Activated CD4-positive, alpha-beta memory T cell treated with anti-CD3 and anti-CD28 coated beads for 36 hours (primary cell): ENCODE measurements at regions not wholly inside any gene's neighbourhood (a gene's known extent, or its start where the extent isn't known, plus 50 kb on each side); places are given as distances from the start of the nearest gene placed in this dataset.
"Not testable (repeated sequence)": the region's sequence is repeated elsewhere in the genome, so short reads cannot be mapped to it uniquely, and the experiment has no call there.

Experiments
- CTCF ChIA-PET: fragments of 350-600 bp; sonication (Branson Sonifier 250); formaldehyde crosslinking; loops from one replicate; lab custom pipeline; 2021; ENCODE audit warnings: antibody characterized with exemption, inconsistent platforms; lab: Charles Lee
- POLR2A ChIA-PET: fragments of 350-600 bp; sonication (Branson Sonifier 250); formaldehyde crosslinking; loops from one replicate; lab custom pipeline; 2021; ENCODE audit warnings: antibody characterized with exemption; lab: Charles Lee
- DNase-seq: peaks from one replicate; pipeline ENCODE4 v3.0.0-alpha.2; 2020
- H3K27ac Mint-ChIP-seq: one replicate; pipeline ENCODE4 v1.8.0; 2021; ENCODE audit warnings: mixed read lengths
- H3K27me3 Mint-ChIP-seq: one replicate; pipeline ENCODE4 v1.8.0; 2021; ENCODE audit warnings: mixed read lengths
- H3K36me3 Mint-ChIP-seq: one replicate; pipeline ENCODE4 v1.8.0; 2021; ENCODE audit warnings: mixed read lengths
- H3K4me1 Mint-ChIP-seq: one replicate; pipeline ENCODE4 v1.8.0; 2021; ENCODE audit warnings: low read depth, mixed read lengths
- H3K4me3 Mint-ChIP-seq: one replicate; pipeline ENCODE4 v1.8.0; 2021; ENCODE audit warnings: mild to moderate bottlenecking, mixed read lengths
- H3K9me3 Mint-ChIP-seq: one replicate; pipeline ENCODE4 v1.8.0; 2021; ENCODE audit warnings: mixed read lengths
- intact Hi-C: fragments of 100-400 bp; cut with micrococcal nuclease; formaldehyde crosslinking; loops from one replicate; pipeline ENCODE4 v1.15.1; 2023

DNA sequence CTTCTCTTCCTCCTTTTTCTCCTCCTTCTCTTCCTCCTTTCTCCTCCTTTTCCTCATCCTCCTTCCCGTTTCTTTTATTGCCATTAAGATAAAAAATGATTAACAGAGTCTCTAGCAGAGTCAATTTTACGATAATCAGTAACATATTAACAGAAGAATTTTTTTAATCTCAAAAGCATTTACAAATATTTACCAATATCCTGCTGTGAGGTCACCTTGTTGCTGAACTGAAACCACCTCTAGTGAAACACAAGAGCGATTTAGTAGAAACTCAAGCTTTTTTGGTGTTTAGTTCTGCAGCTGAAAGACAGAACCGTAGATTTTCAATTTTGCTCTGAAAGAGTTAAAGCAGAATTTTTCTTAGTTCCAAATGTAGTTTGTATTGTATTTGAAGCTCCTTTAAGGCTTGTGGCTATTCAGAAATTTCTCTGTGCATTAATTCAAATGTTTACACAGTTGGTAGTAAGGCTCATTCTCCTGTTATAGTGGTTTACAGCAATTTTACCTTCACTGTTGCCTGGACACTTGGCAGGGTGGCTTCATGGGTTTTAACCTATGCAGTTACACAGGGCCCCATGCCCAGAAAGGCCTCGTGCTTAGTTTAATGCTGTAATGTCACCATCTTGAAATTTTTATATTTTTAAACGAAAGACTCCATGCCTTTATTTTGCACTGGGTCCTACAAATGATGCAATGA is 1106.6 kb upstream of the FAM98A start:
- Mint-ChIP-seq H3K9me3 (peaks cover 4% of the 10 kb centered on the region), H3K4me3 (no peak overlapping the region), H3K27ac (no peak overlapping the region), H3K4me1 (no peaks in the 10 kb centered on the region), H3K27me3 (no peaks in the 10 kb centered on the region), H3K36me3 (no peaks in the 10 kb centered on the region)
- DNase-seq, result no peak
- intact Hi-C loops, result no loop called here
- ChIA-PET POLR2A (no interaction called here), CTCF (no interaction called here)

DNA sequence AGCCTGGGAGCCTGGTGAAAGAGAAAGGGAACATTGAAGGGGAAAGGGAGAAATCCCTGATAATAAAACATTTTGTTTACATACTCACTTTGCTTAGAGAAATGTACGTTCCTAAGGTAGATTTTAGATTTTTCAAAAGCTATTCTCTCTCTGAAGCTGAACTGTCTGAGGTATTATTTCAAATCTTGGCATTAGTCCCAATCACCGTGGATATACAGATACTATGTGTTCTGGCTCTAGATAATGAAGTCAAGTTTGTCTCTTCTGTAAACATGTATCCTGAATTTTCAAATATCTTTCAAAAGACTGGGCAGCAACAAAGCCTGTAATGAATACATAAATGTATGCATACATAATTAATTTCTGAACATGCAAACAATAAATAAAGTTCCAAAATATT is 1104.2 kb upstream of the FAM98A start:
- no peak for DNase-seq
- CTCF ChIA-PET, result no interaction called here
- H3K27me3 Mint-ChIP-seq, result no peaks in the 10 kb centered on the region
- intact Hi-C loops, result no loop called here
- no peaks in the 10 kb centered on the region for H3K36me3 Mint-ChIP-seq
- H3K9me3 Mint-ChIP-seq, result peaks cover 2% of the 10 kb centered on the region
- no peak overlapping the region for H3K27ac Mint-ChIP-seq
- POLR2A ChIA-PET, result no interaction called here
- no peaks in the 10 kb centered on the region for H3K4me1 Mint-ChIP-seq
- H3K4me3 Mint-ChIP-seq, result no peak overlapping the region

DNA sequence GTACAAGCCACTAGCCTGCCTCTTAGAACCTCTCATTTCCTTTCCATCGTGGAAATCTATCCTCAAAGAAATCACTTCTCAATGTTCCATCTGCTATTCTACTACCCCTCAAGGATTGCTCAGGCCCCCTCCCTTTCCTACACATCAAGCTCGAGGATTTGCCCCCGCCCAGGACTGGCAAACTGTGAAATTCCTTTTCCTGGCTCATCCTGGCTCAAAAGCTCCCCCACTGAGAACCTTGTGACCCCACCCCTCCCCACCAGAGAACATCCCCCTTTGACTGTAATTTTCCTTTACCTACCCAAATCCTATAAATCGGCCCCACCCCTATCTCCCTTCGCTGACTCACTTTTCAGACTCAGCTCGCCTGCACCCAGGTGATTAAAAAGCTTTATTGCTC is 1103.3 kb upstream of the FAM98A start:
- H3K9me3 Mint-ChIP-seq, H3K27ac Mint-ChIP-seq, POLR2A ChIA-PET, DNase-seq, H3K4me3 Mint-ChIP-seq, H3K4me1 Mint-ChIP-seq, intact Hi-C loops, H3K27me3 Mint-ChIP-seq, H3K36me3 Mint-ChIP-seq, CTCF ChIA-PET: not testable (repeated sequence)

DNA sequence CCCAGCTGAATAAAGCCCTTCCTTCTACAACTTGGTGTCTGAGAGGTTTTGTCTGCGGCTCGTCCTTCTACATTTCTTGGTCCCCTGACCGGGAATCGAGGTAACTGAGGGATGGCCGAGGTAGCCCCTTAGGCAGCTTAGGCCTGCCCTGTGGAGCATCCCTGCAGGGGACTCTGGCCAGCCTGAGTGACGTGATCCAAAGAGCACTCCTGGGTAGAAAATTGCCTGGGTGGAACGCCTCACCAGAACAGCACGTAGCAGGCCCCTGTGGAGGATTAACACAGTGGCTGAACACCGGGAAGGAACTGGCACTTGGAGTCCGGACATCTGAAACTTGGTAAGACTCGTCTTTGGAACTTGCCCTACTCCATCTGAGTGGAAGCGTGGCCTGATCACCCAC is 1078.5 kb upstream of the FAM98A start:
- H3K27me3 Mint-ChIP-seq, DNase-seq, POLR2A ChIA-PET, H3K27ac Mint-ChIP-seq, intact Hi-C loops, H3K4me1 Mint-ChIP-seq, CTCF ChIA-PET, H3K9me3 Mint-ChIP-seq, H3K4me3 Mint-ChIP-seq, H3K36me3 Mint-ChIP-seq: not testable (repeated sequence)

DNA sequence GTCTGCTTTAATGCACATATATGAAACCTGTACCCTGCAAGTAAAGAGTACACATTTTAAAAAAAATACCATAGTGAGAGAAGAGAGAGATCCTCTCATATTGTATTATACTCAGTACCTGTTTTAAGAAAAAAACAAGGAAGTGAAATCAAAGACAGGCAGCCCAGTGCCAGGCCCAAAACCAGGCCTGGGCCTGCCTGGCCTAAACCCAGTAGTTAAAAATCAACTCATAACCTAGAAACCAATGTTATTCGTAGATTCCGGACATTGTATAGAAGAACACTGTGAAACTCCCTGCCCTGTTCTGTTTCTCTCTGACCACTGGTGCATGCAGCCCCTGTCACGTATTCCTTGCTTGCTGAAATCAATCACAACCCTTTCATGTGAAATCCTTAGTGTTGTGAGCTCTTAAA is 1078.0 kb upstream of the FAM98A start:
- intact Hi-C loops, H3K36me3 Mint-ChIP-seq, H3K4me1 Mint-ChIP-seq, H3K9me3 Mint-ChIP-seq, H3K27ac Mint-ChIP-seq, DNase-seq, H3K27me3 Mint-ChIP-seq, CTCF ChIA-PET, H3K4me3 Mint-ChIP-seq, POLR2A ChIA-PET: not testable (repeated sequence)

DNA sequence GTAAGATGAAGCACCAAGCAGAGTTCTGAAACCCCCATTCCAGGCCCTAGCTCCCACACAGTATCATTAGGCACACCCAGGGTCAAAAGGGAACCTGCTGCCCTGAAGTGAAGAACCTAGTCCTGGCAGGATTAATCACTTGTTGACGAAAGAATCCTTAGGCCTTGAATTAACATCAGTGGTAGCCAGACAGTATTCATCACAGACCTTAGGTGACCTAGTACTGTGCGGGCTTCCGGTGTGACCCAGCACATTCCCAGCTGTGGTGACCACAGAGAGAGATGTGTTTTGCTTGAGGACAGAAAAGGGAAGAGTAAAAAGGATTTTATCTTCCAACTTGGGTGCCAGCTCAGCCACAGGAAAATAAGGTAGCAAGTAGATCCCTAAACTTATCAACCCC is 1071.4 kb upstream of the FAM98A start:
- Mint-ChIP-seq H3K4me1 (no peaks in the 10 kb centered on the region), H3K9me3 (no peaks in the 10 kb centered on the region), H3K4me3 (no peak overlapping the region), H3K27me3 (no peaks in the 10 kb centered on the region), H3K36me3 (no peaks in the 10 kb centered on the region), H3K27ac (no peak overlapping the region)
- DNase-seq, result no peak
- CTCF ChIA-PET, result no interaction called here
- POLR2A ChIA-PET, result no interaction called here
- intact Hi-C loops, result no loop called here

DNA sequence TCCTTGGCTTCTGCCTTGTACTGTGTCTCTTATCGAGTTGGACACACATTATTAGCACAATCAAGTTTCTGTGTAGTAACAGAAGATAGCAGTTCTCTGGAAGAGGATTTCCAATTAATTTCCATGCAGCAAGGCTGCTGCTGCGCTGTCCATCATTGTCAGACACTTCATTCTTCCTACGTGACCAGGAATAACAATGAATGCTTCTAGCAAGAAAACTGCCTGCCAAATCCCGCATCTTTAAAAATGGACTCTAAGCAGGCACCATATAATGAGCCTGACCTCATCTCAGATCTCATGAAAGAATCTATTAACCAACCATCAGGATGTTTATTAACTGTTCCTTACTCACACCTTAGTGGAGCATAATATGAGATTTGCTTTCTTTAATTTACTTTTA is 1067.7 kb upstream of the FAM98A start:
- H3K27me3 Mint-ChIP-seq, result no peaks in the 10 kb centered on the region
- H3K4me3 Mint-ChIP-seq, result no peak overlapping the region
- no peaks in the 10 kb centered on the region for H3K36me3 Mint-ChIP-seq
- CTCF ChIA-PET, result no interaction called here
- no peak for DNase-seq
- no peak overlapping the region for H3K27ac Mint-ChIP-seq
- no peaks in the 10 kb centered on the region for H3K9me3 Mint-ChIP-seq
- POLR2A ChIA-PET, result no interaction called here
- intact Hi-C loops, result no loop called here
- no peaks in the 10 kb centered on the region for H3K4me1 Mint-ChIP-seq

DNA sequence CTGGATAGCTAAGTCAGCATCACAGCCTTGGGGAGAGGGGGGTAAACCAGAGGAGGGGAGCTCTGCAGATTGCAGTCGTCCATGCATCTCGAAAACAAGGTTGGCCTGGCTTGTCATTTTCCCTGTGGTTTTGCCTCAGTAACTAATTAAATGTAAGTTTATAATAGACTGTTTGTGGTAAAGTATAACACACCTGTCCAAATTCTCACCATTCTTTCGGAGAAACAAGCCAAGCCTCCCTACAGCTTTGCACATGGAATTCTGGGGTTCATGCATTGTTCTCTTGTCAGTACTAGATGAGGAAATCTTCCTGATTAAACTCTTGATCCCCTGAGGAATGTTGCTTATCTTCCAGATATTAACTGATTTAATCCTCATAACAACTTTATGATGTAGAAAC is 1065.2 kb upstream of the FAM98A start:
- Mint-ChIP-seq H3K27me3 (no peaks in the 10 kb centered on the region), H3K4me3 (no peak overlapping the region), H3K27ac (no peak overlapping the region), H3K9me3 (peaks cover 5% of the 10 kb centered on the region), H3K4me1 (no peaks in the 10 kb centered on the region), H3K36me3 (no peaks in the 10 kb centered on the region)
- CTCF ChIA-PET, result no interaction called here
- POLR2A ChIA-PET, result no interaction called here
- intact Hi-C loops, result no loop called here
- DNase-seq, result no peak

DNA sequence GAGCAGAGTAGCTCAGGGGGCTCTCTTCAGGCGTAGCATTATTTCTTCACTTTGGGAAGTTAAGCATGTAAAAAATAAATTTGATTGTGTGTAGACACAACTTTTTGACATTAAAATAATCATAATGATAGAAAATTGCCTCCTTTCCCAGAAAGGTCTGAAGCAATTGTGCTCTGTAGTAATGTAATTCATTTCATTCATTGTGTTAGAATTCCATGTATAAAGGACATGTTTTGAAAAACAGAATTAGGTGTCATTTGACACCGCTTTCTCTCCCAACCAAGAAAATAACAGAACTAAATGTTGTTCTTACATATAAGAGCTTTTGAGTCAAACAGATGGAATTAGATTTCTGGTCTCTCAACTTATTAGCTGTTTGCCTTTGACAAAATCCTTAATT is 1064.2 kb upstream of the FAM98A start:
- DNase-seq, result no peak
- H3K36me3 Mint-ChIP-seq, result no peaks in the 10 kb centered on the region
- H3K27me3 Mint-ChIP-seq, result no peaks in the 10 kb centered on the region
- H3K9me3 Mint-ChIP-seq, result peaks cover 5% of the 10 kb centered on the region
- ChIA-PET CTCF (no interaction called here), POLR2A (no interaction called here)
- no peak overlapping the region for H3K4me3 Mint-ChIP-seq
- no peak overlapping the region for H3K27ac Mint-ChIP-seq
- H3K4me1 Mint-ChIP-seq, result no peaks in the 10 kb centered on the region
- intact Hi-C loops, result no loop called here

DNA sequence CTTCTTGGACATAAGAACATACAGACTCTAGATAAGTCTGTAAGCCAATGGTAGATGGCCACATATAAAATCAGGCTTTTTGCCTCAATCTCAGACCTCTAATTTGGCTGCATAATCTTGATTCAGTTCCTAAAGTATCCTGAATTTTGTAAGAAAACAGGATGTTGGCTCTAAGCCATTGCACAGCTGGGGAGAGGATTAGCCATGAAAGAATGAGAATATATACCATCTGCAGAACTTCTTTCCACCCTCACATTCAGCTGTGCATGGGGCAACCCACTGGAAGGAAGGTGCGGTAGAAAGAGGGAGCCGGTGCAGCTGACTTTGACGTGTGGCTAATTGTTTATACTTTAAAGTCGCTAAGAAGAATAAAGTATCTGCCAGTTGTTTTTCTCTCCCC is 1061.6 kb upstream of the FAM98A start:
- ChIA-PET POLR2A (no interaction called here), CTCF (interaction anchor here (0.6 kb wide), 1 partner anchor 637 kb away, joined by 4 read pairs; no protein-coding TSS in a partner anchor)
- Mint-ChIP-seq H3K36me3 (no peaks in the 10 kb centered on the region), H3K4me1 (no peaks in the 10 kb centered on the region), H3K27me3 (no peaks in the 10 kb centered on the region), H3K4me3 (no peak overlapping the region), H3K27ac (no peak overlapping the region), H3K9me3 (peaks cover 11% of the 10 kb centered on the region)
- DNase-seq, result no peak
- intact Hi-C loops, result no loop called here

DNA sequence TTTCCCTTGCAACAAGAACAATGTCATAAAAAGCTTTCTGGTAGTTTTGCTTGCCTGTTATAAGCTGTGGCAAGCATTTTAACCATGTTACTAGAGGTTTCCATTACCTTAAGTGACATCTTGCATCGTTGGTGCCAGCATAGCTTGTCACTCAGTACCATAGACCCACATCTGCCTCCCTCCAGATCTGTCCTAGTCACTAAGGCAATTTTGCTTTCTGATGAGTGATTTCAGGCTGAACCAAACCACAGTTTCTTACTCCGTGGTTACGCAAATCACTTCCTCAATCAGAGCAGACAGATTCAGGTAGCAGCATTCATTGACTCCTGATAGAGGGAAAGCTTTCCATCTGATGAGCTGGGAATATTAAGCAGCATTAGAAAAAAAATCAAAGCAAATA is 1057.5 kb upstream of the FAM98A start:
- POLR2A ChIA-PET, result no interaction called here
- Mint-ChIP-seq H3K27me3 (no peaks in the 10 kb centered on the region), H3K9me3 (peaks cover 24% of the 10 kb centered on the region)

DNA sequence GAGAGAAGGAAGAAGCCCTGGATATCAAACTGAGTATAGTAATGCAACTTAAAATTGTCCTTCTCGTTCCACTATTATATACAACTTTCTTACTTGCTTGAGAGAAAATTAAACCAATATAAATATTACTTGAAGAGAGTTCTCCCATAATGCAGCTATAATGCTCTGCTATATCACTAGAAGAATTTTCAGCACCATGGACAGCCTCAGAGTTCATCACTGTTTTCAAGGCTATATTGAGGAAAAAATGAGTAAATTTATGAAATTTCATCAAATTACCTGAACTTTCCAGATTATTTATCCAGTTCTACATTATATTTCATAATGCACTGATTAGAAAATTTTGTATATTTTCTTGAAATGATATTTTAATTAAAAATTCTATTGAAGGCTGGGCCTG is 1053.5 kb upstream of the FAM98A start:
- H3K4me1 Mint-ChIP-seq, result no peaks in the 10 kb centered on the region
- intact Hi-C loops, result no loop called here
- peaks cover 27% of the 10 kb centered on the region for H3K9me3 Mint-ChIP-seq
- H3K4me3 Mint-ChIP-seq, result no peak overlapping the region
- H3K27ac Mint-ChIP-seq, result no peak overlapping the region
- no peaks in the 10 kb centered on the region for H3K27me3 Mint-ChIP-seq
- POLR2A ChIA-PET, result no interaction called here
- CTCF ChIA-PET, result no interaction called here
- DNase-seq, result no peak
- no peaks in the 10 kb centered on the region for H3K36me3 Mint-ChIP-seq

More for the DNA sequence above, 1057.5 kb upstream of the FAM98A start:
- no peak overlapping the region for H3K4me3 Mint-ChIP-seq
- CTCF ChIA-PET, result no interaction called here
- intact Hi-C loops, result no loop called here
- DNase-seq, result no peak
- no peaks in the 10 kb centered on the region for H3K4me1 Mint-ChIP-seq
- no peaks in the 10 kb centered on the region for H3K36me3 Mint-ChIP-seq
- no peak overlapping the region for H3K27ac Mint-ChIP-seq

DNA sequence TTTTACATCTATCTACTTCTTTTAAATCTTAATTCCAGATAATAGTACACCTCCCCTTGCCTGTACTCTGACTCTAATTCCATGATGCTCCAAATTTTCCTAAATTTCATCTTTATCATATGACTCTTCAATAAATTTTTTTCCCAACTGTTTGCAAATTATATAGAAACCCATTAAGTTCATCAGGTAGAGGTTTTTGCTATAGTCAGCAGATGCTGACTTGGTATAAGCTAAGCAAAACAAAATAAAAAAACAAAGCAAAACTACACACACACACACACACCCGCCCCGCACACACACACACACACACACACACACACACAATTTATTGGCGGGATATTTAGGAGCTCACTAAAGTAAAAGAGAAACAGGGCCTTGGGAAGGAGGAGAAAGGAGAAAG is 1047.8 kb upstream of the FAM98A start:
- intact Hi-C loops, result no loop called here
- POLR2A ChIA-PET, result no interaction called here
- Mint-ChIP-seq H3K9me3 (peaks cover 11% of the 10 kb centered on the region), H3K27ac (no peak overlapping the region), H3K4me3 (no peak overlapping the region), H3K4me1 (no peaks in the 10 kb centered on the region), H3K27me3 (no peaks in the 10 kb centered on the region), H3K36me3 (no peaks in the 10 kb centered on the region)
- DNase-seq, result no peak
- CTCF ChIA-PET, result no interaction called here
